ENCODE measurements at regions not wholly inside any gene's neighbourhood (a gene's known extent, or its start where the extent isn't known, plus 50 kb on each side); places are given as distances from the start of the nearest gene placed in this dataset.

DNA sequence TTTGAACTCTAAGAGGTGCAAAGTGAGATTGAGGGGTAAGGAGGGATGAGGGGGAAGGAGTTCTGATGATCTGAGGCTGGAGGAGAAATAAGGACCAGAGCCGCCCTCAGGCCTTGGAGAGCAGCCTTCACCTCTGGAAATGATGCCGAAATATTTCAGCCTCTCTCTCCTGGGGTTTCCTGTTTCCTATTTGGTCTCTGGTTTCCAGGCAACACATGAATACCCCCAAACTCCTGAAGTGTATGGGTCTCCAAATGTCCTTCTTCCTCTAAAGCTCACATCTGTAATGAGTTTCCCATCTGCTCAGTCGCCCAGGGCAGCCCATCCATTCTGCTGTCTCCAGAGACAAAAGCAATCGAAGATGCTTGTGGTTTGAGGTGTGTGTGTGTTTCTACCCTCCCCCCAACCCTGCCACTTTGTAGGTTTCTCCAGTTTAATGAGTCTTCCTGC is 52.0 kb upstream of the FAM20B start:
- peak; percentile 65 for DNase-seq (ENCODE audit: low read depth)
- TF ChIP-seq, protein P1, sequence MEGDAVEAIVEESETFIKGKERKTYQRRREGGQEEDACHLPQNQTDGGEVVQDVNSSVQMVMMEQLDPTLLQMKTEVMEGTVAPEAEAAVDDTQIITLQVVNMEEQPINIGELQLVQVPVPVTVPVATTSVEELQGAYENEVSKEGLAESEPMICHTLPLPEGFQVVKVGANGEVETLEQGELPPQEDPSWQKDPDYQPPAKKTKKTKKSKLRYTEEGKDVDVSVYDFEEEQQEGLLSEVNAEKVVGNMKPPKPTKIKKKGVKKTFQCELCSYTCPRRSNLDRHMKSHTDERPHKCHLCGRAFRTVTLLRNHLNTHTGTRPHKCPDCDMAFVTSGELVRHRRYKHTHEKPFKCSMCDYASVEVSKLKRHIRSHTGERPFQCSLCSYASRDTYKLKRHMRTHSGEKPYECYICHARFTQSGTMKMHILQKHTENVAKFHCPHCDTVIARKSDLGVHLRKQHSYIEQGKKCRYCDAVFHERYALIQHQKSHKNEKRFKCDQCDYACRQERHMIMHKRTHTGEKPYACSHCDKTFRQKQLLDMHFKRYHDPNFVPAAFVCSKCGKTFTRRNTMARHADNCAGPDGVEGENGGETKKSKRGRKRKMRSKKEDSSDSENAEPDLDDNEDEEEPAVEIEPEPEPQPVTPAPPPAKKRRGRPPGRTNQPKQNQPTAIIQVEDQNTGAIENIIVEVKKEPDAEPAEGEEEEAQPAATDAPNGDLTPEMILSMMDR (IDR thresholded peaks at IDR 0.05; ENCODE audit: insufficient read depth, low read depth, low read length, missing control alignments) = no peak

More for the DNA sequence above, 52.0 kb upstream of the FAM20B start:
- H3K4me3 ChIP-seq (ENCODE audit: low read depth, low read length) = no peak overlapping the region

Measured in GM12865 (cell line).